C4-2B (cell line): ENCODE measurements at regions not wholly inside any gene's neighbourhood (a gene's known extent, or its start where the extent isn't known, plus 50 kb on each side); places are given as distances from the start of the nearest gene placed in this dataset.

Source experiments
- ZFX ChIP-seq: fragments of 450-650 bp; IDR thresholded peaks from 2 replicates; pipeline ENCODE4 v1.6.1; 2017
- TF ChIP-seq, protein P1 (sequence below): fragments of 450-650 bp; conservative IDR thresholded peaks from 2 replicates; pipeline ENCODE4 v1.5.1; 2017; ENCODE audit warnings: mild to moderate bottlenecking

- TF ChIP-seq, protein P1, sequence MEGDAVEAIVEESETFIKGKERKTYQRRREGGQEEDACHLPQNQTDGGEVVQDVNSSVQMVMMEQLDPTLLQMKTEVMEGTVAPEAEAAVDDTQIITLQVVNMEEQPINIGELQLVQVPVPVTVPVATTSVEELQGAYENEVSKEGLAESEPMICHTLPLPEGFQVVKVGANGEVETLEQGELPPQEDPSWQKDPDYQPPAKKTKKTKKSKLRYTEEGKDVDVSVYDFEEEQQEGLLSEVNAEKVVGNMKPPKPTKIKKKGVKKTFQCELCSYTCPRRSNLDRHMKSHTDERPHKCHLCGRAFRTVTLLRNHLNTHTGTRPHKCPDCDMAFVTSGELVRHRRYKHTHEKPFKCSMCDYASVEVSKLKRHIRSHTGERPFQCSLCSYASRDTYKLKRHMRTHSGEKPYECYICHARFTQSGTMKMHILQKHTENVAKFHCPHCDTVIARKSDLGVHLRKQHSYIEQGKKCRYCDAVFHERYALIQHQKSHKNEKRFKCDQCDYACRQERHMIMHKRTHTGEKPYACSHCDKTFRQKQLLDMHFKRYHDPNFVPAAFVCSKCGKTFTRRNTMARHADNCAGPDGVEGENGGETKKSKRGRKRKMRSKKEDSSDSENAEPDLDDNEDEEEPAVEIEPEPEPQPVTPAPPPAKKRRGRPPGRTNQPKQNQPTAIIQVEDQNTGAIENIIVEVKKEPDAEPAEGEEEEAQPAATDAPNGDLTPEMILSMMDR = no peak
- TF ChIP-seq ZFX = no peak
Measured at GRCh38 chr2:34093790-34094189, 494.7 kb upstream of the FAM98A start.
